ENCODE measurements at regions not wholly inside any gene's neighbourhood (a gene's known extent, or its start where the extent isn't known, plus 50 kb on each side); places are given as distances from the start of the nearest gene placed in this dataset.

GRCh38 chr2:125042727-125043126 lies 1017.6 kb downstream of the CNTNAP5 start:
- TF ChIP-seq CTCF (conservative IDR thresholded peaks at IDR 0.05) (no peak), EZH2 (IDR thresholded peaks at IDR 0.05; ENCODE audit: low read depth) (no peak)

Measured in PC-9 (cell line).